Retinal pigment epithelial cell (primary cell): ENCODE measurements at regions not wholly inside any gene's neighbourhood (a gene's known extent, or its start where the extent isn't known, plus 50 kb on each side); places are given as distances from the start of the nearest gene placed in this dataset.

Experiments used
- DNase-seq: peaks from one replicate; pipeline ENCODE4 v3.0.0-alpha.2; 2010; ENCODE audit warnings: low read depth
- H3K4me3 ChIP-seq: 2 replicates; pipeline ENCODE4 v1.5.1; 2011; ENCODE audit warnings: mild to moderate bottlenecking, low read length, control low read depth, moderate library complexity
- TF ChIP-seq, protein P1 (sequence below): conservative IDR thresholded peaks from 2 replicates; pipeline ENCODE4 v1.5.1; 2011; ENCODE audit warnings: low read depth, low read length, control low read depth, inconsistent platforms

DNA sequence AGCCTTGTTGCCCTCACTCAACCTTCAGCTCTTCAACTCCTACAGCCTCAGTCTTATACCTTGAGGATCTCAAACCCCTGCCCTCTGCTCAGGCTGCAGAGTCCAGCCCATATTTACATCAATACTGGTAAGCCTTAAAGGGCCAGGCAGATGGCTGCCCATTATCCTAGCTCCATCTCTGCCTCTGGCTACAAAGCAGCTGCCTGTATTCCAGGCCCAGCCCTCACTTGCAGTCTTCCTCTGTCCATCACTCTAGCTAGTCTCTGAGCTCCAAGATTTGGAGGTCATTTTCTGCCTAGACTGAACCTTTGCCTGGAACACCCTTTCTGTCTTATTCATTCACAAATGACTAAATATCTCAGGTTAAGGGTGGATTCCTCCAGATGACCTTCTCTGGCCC, 50.2 kb upstream of the GALNT10 start:
- H3K4me3 ChIP-seq, result no peak overlapping the region
- no peak for DNase-seq
- TF ChIP-seq, protein P1, sequence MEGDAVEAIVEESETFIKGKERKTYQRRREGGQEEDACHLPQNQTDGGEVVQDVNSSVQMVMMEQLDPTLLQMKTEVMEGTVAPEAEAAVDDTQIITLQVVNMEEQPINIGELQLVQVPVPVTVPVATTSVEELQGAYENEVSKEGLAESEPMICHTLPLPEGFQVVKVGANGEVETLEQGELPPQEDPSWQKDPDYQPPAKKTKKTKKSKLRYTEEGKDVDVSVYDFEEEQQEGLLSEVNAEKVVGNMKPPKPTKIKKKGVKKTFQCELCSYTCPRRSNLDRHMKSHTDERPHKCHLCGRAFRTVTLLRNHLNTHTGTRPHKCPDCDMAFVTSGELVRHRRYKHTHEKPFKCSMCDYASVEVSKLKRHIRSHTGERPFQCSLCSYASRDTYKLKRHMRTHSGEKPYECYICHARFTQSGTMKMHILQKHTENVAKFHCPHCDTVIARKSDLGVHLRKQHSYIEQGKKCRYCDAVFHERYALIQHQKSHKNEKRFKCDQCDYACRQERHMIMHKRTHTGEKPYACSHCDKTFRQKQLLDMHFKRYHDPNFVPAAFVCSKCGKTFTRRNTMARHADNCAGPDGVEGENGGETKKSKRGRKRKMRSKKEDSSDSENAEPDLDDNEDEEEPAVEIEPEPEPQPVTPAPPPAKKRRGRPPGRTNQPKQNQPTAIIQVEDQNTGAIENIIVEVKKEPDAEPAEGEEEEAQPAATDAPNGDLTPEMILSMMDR, result no peak
